Astrocyte of the cerebellum (primary cell): ENCODE measurements at regions not wholly inside any gene's neighbourhood (a gene's known extent, or its start where the extent isn't known, plus 50 kb on each side); places are given as distances from the start of the nearest gene placed in this dataset.
"Not testable (repeated sequence)": the region's sequence is repeated elsewhere in the genome, so short reads cannot be mapped to it uniquely, and the experiment has no call there.

Source experiments
- DNase-seq: peaks from one replicate; pipeline ENCODE4 v3.0.0-alpha.2; 2011; ENCODE audit warnings: low read depth
- H3K4me3 ChIP-seq: 2 replicates; pipeline ENCODE4 v1.5.1; 2011; ENCODE audit warnings: mild to moderate bottlenecking, low read depth, low read length, moderate library complexity
- in situ Hi-C: cut with HindIII; loops from 2 replicates; pipeline ENCODE4 v1.10.0; 2017; ENCODE audit warnings: low sequenced_read_pairs
- TF ChIP-seq, protein P1 (sequence below): IDR thresholded peaks from 2 replicates; pipeline ENCODE4 v1.5.1; 2012; ENCODE audit warnings: low read length, low read depth, moderate library complexity, mild to moderate bottlenecking; ENCODE audit errors: missing control alignments

DNA sequence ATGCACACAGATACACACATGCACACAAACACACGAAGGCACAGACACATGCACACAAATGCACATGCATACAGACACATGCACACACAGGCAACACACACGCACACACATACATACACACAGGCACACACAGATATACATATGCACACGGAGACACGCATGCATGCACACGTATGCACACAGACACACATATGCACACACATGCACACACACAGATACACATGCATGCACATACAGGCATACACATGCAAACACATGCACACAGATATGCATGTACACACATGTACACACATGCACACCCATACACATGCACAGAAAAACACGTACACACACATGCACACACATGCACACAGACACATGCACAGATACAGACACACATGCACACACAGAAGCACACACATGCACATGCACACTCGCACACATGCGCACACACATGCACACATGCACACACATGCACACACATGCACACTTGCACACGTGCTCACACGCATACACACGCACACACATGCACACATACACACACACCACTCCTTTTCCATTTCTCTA is 70.8 kb upstream of the ALDH3B2 start:
- TF ChIP-seq, protein P1, sequence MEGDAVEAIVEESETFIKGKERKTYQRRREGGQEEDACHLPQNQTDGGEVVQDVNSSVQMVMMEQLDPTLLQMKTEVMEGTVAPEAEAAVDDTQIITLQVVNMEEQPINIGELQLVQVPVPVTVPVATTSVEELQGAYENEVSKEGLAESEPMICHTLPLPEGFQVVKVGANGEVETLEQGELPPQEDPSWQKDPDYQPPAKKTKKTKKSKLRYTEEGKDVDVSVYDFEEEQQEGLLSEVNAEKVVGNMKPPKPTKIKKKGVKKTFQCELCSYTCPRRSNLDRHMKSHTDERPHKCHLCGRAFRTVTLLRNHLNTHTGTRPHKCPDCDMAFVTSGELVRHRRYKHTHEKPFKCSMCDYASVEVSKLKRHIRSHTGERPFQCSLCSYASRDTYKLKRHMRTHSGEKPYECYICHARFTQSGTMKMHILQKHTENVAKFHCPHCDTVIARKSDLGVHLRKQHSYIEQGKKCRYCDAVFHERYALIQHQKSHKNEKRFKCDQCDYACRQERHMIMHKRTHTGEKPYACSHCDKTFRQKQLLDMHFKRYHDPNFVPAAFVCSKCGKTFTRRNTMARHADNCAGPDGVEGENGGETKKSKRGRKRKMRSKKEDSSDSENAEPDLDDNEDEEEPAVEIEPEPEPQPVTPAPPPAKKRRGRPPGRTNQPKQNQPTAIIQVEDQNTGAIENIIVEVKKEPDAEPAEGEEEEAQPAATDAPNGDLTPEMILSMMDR: no peak
- no peak for DNase-seq
- in situ Hi-C loops: no loop called here
- H3K4me3 ChIP-seq: no peak overlapping the region

DNA sequence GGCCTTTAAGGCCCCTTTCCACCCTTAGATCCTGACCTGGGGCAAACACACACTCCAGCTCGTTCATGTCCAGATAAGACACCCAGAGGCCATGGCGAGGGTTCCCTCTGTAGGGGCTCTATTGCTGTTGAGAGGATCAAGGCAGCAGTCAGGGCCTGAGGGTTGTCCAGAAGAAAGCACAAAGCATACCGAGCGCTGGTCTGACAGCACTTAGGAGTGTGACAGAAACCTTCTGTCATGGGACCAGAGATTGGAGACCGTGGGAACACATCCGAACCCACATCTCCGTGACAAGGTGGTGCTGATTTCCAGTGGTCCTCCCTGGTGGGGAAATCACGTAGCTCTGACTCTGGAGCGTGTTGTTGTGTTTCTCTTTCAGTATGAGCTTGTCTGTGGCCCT is 69.8 kb upstream of the ALDH3B2 start:
- in situ Hi-C loops, DNase-seq, H3K4me3 ChIP-seq: not testable (repeated sequence)

DNA sequence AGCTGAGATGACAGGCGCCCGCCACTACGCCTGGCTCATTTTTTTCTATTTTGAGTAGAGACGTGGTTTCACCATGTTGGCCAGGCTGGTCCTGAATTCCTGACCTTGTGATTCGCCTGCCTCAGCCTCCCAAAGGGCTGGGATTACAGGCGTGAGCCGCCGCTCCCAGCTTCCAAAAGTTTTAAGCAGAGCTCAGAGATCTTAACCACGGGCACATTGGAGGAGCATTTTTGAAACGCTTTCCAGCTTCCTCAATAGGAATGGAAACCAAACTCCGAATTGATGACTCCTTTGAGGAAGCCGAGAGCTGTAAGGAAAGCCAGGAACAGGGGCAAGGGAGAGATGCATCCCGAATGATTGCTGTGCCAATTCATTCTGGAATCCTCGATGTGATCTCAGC is 63.8 kb upstream of the ALDH3B2 start:
- DNase-seq, H3K4me3 ChIP-seq, in situ Hi-C loops: not testable (repeated sequence)

DNA sequence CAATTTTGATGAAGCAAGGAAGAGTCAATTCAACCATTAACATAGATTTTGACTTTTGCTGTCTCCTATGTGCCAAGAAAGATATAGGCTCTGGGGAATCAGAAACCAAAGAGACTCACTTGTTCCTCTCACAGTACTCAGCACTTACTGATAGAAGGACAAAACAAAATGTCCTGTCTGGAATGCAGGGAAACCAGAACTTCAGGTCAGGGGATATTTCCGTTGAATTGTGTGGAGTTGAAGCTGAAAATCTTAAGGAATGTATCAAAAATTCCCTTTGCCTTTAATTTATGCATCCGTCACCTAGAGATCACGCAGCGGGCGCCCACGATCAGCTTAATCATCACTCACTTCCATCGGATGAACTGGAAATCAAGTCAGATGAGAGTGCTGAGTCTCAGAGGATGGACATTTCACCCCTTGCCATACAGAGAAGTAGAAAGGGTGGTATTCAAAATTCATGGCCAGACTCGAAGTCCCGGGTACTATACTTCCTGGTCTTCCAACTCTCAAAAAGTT is 63.2 kb upstream of the ALDH3B2 start:
- H3K4me3 ChIP-seq, DNase-seq, in situ Hi-C loops: not testable (repeated sequence)

DNA sequence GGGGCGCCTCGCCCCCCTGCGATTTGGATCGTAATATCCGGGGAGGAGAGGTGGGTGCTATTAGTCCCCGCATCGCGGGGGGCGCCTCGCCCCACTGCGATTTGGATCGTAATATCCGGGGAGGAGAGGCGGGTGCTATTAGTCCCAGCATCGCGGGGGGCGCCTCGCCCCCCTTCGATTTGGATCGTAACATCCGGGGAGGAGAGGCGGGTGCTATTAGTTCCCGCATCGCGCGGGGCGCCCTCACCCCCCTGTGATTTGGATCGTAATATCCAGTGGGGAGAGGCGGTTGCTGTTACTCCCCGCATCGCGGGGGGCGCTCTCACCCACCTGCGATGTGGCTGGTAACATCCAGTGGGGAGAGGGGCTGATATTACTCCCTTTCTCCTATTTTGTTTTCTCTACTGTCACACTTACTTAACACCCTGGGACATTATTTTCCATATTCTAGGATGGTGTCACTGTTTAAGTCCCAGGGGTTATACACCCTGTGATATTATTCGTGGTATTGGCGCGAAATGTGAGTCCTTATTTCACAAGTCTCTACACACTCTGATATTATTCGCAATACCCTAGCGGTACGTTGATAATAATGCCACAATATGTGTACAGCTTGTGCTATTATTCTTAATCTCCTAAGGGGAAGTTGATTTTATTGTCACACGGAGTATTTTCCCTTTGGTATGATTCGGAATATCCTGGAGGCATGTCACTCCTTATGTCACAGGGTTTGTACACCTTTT is 57.8 kb upstream of the ALDH3B2 start:
- H3K4me3 ChIP-seq: no peak overlapping the region
- in situ Hi-C loops: no loop called here
- TF ChIP-seq, protein P1: no peak
- DNase-seq: no peak

DNA sequence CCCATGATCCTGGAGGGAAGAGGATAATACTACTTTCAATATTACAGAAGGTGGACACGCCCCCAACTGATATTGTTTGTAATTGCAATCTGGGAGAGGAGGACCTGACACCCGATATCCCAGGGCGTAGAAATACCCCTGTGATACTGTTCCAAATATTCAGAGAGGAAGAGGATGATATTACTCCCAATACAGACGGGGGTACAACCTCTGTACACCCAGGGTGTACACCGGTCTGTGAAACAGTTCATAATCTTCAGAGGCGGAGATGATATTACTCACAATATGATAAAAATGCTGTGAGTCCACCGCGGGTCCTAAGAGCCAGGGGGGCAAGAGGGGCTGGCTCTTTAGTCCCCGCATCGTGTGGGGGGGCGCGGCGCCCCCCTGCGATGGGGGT is 57.2 kb upstream of the ALDH3B2 start:
- TF ChIP-seq, protein P1: no peak
- DNase-seq: no peak
- H3K4me3 ChIP-seq: no peak overlapping the region
- in situ Hi-C loops: no loop called here

DNA sequence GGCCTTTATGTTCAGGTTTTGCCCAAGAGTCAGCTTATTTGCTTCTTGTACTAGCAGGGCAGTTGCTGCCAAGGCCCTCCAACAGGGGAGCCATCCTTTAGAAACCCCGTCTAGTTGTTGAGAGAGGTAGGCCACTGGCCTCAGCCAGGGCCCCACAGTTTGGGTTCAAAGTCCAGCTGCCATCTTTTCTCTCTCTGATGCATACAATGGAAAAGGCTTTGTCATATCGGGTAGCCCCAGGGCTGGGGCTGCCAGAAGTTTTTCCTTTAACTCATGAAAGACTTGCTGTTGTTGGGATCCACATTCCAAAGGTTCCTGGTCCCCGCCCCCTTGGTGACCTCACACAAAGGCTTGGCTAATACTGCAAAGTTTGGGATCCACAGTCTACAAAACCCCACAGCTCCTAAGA is 53.7 kb upstream of the ALDH3B2 start:
- H3K4me3 ChIP-seq, in situ Hi-C loops, DNase-seq: not testable (repeated sequence)

DNA sequence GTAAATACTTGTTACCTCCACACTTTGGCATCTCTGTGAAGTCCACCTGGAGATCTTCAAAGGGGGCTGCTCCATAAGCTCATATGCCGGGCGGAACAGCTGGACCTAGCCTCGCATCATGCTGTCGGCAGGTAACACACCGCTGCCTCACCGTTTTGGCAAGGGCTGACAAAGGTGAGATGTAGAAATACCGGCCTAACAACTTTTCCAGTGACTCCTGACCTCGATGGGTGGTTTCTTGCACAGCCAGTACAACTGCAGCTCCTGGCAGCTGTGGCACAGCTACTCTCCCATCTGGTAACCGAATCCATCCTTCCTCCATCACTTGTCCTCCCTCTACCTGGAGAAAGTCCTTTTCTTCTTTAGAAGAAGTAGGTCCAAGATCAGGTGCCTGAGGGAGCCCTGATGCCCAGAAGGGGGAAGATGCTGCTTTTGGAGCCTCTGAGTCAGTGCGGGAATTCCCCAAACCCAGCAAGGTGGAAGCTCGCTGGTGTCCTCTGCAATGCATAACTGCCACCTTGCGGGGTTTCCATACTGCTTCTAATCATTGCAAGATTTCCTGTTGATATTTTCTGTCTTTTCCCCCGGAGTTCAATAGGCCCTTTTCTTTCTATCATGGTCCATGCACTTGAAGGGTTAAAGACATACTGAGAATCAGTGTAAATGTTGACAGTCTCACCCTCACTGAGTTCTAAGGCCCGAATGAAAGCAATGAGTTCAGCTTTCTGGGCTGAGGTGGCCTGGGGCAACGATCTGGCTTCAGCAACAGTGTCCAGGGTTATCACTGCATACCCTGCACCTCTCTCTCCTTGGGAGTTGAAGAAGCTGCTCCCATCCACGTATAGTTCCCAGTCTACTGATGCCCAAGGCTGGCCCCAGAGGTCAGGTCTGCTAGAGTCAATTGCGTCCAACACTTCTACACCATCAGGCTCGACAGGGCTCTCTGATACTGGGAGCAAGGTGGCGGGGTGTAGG is 52.9 kb upstream of the ALDH3B2 start:
- in situ Hi-C loops, DNase-seq, H3K4me3 ChIP-seq: not testable (repeated sequence)
